Lower leg skin (tissue), 3 donors: ENCODE measurements at regions not wholly inside any gene's neighbourhood (a gene's known extent, or its start where the extent isn't known, plus 50 kb on each side); places are given as distances from the start of the nearest gene placed in this dataset.

Source experiments
- CTCF ChIP-seq, 3 donors: fragments of 450-650 bp; IDR thresholded peaks; one replicate each; pipeline ENCODE4 v1.5.1; 2016; ENCODE audit warnings: antibody characterized with exemption in 3 of 3, mild to moderate bottlenecking in 3 of 3, moderate library complexity in 2 of 3
- POLR2A ChIP-seq, 2 donors: fragments of 450-650 bp; IDR thresholded peaks; one replicate each; pipeline ENCODE4 v1.6.1; 2016 to 2017; ENCODE audit warnings: antibody characterized with exemption in 2 of 2, mild to moderate bottlenecking in 1 of 2, moderate library complexity in 1 of 2

GRCh38 chr9:126071076-126071750 is 255.4 kb upstream of the MVB12B start:
- no peak for TF ChIP-seq CTCF (IDR thresholded peaks at IDR 0.05)
- TF ChIP-seq POLR2A (IDR thresholded peaks at IDR 0.05): no peak
